Tibial nerve (tissue), 3 donors: ENCODE measurements at regions not wholly inside any gene's neighbourhood (a gene's known extent, or its start where the extent isn't known, plus 50 kb on each side); places are given as distances from the start of the nearest gene placed in this dataset.

Experiments used
- POLR2A ChIP-seq, 2 donors: fragments of 450-650 bp; IDR thresholded peaks; one replicate each; pipeline ENCODE4 v1.6.1; 2017; ENCODE audit warnings: antibody characterized with exemption in 2 of 2, mild to moderate bottlenecking in 2 of 2, moderate library complexity in 2 of 2
- TF ChIP-seq, protein P1 (sequence below), 5 experiments: fragments of 200-600 bp in 3 of 5; fragments of 450-650 bp in 2 of 5; sonication (generic) in 3 of 5; IDR thresholded peaks; one replicate each; pipeline ENCODE4 v1.5.1; 2016 to 2019; ENCODE audit warnings: antibody characterized with exemption in 5 of 5, mild to moderate bottlenecking in 3 of 5, moderate library complexity in 2 of 5

DNA sequence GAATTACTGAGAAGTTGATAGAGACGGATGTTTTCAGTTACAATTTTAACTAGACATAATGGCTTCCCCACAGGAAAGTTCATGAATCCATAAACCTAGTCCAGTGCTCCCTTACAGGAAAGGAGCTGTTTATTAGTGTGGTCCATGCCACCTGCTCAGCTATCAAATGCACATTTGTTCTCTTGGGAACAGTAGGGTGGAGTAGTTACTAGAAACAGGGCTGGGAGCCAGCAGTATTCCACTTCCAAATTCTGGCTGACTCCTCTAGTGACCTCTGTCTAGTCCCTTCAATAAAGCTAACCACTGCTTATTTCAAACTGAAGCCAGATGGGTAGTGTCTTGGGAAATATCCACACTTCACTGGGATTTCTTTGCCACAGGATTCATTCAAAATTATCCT is 88.4 kb upstream of the TLL1 start:
- TF ChIP-seq, protein P1, sequence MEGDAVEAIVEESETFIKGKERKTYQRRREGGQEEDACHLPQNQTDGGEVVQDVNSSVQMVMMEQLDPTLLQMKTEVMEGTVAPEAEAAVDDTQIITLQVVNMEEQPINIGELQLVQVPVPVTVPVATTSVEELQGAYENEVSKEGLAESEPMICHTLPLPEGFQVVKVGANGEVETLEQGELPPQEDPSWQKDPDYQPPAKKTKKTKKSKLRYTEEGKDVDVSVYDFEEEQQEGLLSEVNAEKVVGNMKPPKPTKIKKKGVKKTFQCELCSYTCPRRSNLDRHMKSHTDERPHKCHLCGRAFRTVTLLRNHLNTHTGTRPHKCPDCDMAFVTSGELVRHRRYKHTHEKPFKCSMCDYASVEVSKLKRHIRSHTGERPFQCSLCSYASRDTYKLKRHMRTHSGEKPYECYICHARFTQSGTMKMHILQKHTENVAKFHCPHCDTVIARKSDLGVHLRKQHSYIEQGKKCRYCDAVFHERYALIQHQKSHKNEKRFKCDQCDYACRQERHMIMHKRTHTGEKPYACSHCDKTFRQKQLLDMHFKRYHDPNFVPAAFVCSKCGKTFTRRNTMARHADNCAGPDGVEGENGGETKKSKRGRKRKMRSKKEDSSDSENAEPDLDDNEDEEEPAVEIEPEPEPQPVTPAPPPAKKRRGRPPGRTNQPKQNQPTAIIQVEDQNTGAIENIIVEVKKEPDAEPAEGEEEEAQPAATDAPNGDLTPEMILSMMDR (IDR thresholded peaks at IDR 0.05), result no peak
- no peak for TF ChIP-seq POLR2A (IDR thresholded peaks at IDR 0.05)
